Activated CD4-positive, alpha-beta T cell treated with anti-CD3 and anti-CD28 coated beads, Interleukin-2, amount 50 U/mL, for 48 hours (primary cell): ENCODE measurements at regions not wholly inside any gene's neighbourhood (a gene's known extent, or its start where the extent isn't known, plus 50 kb on each side); places are given as distances from the start of the nearest gene placed in this dataset.
A peak's percentile ranks its signal among the peaks of the same experiment; 100 is the strongest.
"Not testable (repeated sequence)": the region's sequence is repeated elsewhere in the genome, so short reads cannot be mapped to it uniquely, and the experiment has no call there.

Experiments
- DNase-seq, 2 experiments: peaks; one replicate each; pipeline ENCODE4 v3.0.0-alpha.2; 2020

DNA sequence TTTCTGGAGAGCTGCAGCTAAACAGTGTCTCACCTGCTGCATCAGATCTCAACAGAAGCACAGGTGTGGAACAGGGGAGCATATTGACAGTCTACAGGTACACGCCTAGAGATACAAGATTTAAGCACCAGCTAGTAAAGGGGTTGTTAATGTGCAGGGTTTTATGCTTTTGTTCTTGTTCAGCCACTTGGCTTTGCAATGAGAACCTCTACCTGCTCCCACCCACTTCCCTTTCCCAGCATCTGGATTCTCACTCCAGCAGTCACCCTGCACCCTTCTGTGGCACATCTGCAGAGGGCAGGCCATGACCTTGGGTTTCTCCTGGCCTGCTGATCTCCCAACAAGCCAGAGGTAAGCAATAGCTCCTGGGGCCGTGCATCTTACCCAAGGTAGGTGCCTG is 446.6 kb downstream of the BUD13 start:
- DNase-seq = no peak

GRCh38 chr11:116325247-116325646 is 447.5 kb downstream of the BUD13 start:
- DNase-seq = no peak

GRCh38 chr11:116324077-116324476 is 448.7 kb downstream of the BUD13 start:
- not testable (repeated sequence) for DNase-seq

DNA sequence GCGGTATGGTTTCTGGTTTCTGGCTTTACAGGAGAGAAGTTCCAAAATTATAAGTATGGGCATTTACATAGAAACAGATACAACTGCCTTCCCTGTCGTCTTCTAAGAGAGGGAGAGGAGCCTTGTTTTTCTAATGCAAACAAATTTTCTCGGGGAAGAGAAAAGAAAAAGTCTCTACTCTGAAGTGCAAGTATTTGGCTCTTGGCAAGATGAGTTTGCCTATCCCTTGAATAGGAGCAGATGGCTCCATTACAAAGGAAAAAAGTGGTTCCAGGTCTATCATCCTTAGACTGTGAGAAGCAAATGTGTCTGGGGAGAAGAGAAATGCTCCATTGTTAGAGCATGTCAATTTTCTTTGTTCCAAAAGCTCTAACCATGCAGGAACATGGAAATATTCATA is 455.6 kb downstream of the BUD13 start:
- no peak for DNase-seq

DNA sequence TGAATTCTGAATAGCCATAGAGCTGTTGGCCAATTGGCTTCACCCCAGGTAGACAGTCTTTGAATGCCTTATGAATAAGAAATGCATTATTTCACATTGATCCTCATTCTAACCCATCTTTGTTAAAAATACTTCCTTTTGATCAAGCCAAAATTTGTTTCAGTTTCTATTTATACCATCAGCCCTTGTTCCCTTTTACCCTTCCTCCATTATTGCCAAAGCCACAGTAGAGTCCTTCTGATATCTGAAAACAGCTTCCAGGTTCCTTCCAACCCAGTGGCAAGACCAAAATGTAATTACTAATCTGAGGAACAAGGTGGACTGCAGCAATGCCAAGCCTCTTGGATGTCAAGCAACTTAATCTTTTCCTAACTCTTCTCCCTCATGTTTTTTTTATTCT is 458.8 kb downstream of the BUD13 start:
- DNase-seq = no peak

DNA sequence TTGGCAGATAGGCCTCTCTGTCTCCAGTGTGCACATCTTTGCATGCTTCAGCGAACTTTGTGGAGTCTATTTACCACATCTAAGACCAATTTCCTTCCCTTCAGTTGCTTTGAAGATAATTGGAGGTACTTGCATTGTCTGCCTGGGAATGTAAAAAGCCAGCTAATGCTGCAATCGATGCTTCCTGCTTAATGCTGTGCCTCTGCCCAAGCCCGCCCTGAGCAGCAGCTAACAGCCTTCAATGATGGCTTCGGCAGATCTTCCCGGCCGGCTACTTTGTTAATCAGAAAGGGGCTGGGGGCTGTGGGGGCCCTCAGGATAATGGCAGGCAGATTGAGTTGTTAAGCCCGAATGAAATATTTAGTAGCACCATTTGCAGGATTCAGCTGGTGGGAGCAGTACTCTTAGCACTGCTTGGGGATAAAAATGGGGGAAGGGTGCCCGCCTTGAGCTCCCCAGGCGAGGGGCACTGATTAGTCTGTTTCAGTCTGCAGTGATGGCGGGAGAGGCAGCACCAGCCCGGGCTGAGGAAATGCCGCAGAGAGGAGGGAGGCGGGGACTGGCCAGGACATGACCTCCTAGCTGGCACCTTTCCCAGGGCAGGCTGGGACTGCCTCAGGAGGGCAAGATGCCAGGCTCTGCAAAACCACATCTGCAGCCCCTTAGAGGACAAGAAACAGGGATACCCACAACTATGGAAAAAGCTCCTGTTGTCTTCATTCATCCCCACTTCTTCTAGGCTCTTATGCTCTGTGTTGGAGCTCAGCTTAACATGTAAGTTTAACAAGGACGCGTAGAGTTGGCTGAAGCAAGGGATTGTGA is 460.0 kb downstream of the BUD13 start:
- no peak for DNase-seq

GRCh38 chr11:116311206-116311605 is 461.6 kb downstream of the BUD13 start:
- DNase-seq = no peak

DNA sequence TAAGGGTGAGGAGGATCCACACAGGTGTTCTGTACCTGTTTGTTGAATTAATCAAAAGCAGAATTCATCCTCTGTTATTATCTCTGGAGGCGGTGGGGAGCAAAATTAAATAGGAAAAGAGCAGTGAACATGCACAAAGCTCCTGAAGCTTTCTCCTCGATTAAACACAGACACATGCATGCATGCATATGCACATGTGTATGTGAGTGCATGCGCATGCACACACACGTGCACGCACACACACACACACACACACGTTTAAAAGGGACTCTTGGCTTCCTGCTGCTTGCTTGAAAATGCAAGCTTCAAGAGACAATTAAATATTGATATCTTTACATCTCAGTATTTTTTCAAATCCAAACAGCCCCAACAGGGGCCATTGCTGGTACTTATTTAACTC is 462.1 kb downstream of the BUD13 start:
- DNase-seq = no peak

GRCh38 chr11:116310226-116310625 is 462.6 kb downstream of the BUD13 start:
- DNase-seq = no peak

DNA sequence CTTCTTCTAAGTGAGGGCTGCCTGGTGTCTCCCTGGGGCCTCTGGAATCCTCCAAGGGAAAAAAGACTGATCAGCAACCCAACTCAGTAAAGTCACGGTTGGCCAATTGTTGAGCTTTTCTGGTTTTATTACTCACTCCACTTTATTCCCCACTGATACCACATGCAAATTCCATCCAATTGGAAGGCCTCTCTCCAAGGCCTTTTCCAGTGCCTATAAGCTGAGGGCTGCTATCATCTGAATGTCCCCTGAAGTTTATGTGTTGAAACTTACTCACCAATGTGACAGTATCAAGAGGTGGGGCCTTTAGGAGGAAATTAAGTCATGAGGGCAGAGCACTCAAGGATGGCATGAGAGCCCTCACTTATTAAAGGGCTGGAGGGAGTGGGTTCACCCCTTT is 463.3 kb downstream of the BUD13 start:
- DNase-seq = no peak

DNA sequence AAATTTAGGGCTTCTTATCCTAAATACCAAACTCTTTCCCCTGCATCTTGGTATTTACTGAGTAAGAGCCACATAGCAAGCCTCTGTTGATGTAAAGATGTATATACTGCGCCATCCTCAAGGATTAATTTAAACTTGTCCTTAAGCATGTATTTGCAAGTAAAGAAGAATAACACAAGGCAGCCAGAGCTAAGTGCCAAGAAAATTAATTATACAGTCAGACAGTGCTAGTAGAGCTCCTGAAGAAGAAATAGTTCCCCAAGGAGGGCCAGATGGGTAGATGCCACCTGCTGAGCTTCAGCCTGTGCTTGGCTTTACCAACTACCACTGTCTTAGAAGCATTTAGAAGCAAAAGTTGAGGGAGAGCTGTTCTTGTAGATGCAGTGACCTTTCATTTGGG is 470.0 kb downstream of the BUD13 start:
- no peak for DNase-seq

DNA sequence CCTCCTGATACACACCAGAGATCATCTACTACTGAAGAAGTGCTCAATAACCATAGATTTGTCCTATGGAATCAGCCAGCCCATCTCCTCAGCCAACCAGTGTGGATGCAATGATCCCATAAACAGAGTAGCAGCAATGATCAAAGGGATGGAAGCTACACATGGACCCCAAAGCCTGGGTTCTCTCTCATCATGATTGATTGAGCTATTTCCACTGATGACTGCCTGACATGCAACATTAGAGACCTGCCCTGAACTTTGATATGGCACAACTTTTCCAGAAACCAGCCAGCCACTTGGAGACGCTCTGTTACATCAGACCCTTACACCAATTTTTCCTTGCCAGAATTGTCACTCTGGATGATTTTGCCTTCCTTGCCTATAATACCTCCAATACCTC is 471.6 kb downstream of the BUD13 start:
- no peak for DNase-seq

DNA sequence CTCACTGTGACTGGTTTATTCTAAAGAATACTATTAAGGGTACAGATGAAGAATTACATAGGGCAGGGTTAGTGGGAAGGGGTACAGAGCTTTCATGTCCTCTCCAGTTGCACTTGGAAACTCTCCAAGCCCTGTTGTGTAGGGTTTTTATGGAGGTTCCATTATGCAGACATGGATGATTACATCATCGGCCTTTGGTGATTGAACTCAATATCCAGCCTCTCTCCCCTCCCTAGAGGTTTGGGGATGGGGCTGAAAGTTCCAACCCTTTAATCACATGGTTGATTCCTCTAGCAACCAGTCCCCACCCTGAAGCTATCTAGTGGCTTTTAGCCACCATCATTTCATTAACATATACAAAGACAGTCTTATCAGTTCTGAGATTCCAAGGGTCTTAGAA is 472.6 kb downstream of the BUD13 start:
- no peak for DNase-seq

GRCh38 chr11:116294630-116295029 is 478.2 kb downstream of the BUD13 start:
- DNase-seq = no peak

GRCh38 chr11:116287866-116288265 is 484.9 kb downstream of the BUD13 start:
- DNase-seq = no peak

GRCh38 chr11:116285026-116285425 is 487.8 kb downstream of the BUD13 start:
- no peak for DNase-seq

GRCh38 chr11:116283300-116283699 is 489.5 kb downstream of the BUD13 start:
- DNase-seq = no peak

DNA sequence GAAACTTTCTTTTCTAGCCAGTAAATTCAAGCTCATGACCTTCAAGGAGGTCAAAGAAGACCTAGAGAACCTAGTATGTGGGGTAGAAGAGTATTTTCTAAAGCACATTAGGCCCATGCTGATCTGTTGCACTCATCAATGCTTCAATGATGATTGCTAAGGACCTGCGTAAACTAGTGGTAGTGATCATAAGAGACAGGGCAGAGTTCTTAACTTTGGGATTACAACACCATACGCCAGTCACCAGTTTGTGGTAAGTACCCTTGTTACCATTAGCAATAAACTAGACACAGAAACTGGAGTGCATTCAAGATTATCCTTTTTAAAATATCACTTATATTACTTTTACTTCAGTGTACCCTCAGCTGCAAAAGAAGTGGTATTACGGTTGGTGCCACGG is 490.3 kb downstream of the BUD13 start:
- DNase-seq = no peak

GRCh38 chr11:116281173-116282160 is 491.3 kb downstream of the BUD13 start:
- DNase-seq = no peak

GRCh38 chr11:116279511-116279910 is 493.3 kb downstream of the BUD13 start:
- no peak for DNase-seq

DNA sequence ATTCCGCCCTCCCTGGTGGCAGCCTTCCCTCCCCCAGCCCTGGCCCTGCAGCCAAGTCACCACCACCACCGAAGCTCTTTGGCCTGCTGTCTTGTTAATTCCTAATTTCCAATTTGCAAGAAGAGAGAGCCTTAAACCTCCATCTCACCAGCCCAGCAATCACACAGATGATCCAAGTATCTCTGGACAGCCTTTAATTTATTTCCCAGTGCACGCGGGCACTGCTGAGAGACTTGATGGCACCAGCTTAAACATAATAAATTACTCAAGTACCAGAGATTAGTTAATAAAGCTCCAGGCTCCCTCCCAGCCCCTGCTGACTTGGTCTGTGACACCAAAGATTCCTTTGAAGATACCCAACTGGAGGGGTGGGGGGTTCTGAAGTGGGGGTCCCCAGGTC is 494.7 kb downstream of the BUD13 start:
- DNase-seq = no peak

GRCh38 chr11:116276051-116277044 is 496.4 kb downstream of the BUD13 start:
- peak; percentile 83 to 87 for DNase-seq

- no peak for DNase-seq
Measured at GRCh38 chr11:116275635-116276034, 497.2 kb downstream of the BUD13 start.
